ENCODE measurements at regions not wholly inside any gene's neighbourhood (a gene's known extent, or its start where the extent isn't known, plus 50 kb on each side); places are given as distances from the start of the nearest gene placed in this dataset.

GRCh38 chr7:116423499-116423898 lies 76.0 kb upstream of the CAV2 start:
- Histone ChIP-seq H3K4me3 (no peak overlapping the region), H2AFZ (no peak overlapping the region), H3K79me2 (replicated peaks; ENCODE audit: insufficient read depth) (no peaks in the 10 kb centered on the region), H3K9me2 (ENCODE audit: insufficient read depth) (no peaks in the 10 kb centered on the region), H4K20me1 (replicated peaks; ENCODE audit: insufficient read depth) (no peaks in the 10 kb centered on the region), H3K4me1 (ENCODE audit: insufficient read depth) (peaks cover 16% of the 10 kb centered on the region), H3K36me3 (ENCODE audit: insufficient read depth) (no peaks in the 10 kb centered on the region), H3K4me2 (no peak overlapping the region), H3K27ac (ENCODE audit: low read depth) (no peak overlapping the region), H3F3A (replicated peaks; ENCODE audit: low read depth) (no peaks in the 10 kb centered on the region), H3K27me3 (ENCODE audit: insufficient read depth) (no peaks in the 10 kb centered on the region)
- ATAC-seq (no peak), DNase-seq (ENCODE audit: low spot score) (no peak)
- Mint-ChIP-seq H3K4me3 (no peak overlapping the region), H3K4me1 (peaks cover 12% of the 10 kb centered on the region; the same call in 2 of the 3 replicates), H3K27me3 (ENCODE audit: insufficient read depth, low read depth, poor library complexity) (peaks cover 4% of the 10 kb centered on the region), H3K27ac (no peak overlapping the region), H3K36me3 (ENCODE audit: low read depth) (no peaks in the 10 kb centered on the region), H3K9me3 (no peaks in the 10 kb centered on the region)
- TF ChIP-seq NANOG (IDR thresholded peaks at IDR 0.05; ENCODE audit: borderline replicate concordance) (no peak), CREB1 (CRISPR knock-in tag; IDR thresholded peaks at IDR 0.05; ENCODE audit: low read depth) (no peak), REST (IDR thresholded peaks at IDR 0.05; ENCODE audit: unreplicated experiment) (no peak), EZH2phosphoT487 (IDR thresholded peaks at IDR 0.05; ENCODE audit: unreplicated experiment) (no peak), CTCF (conservative IDR thresholded peaks at IDR 0.05; ENCODE audit: low read depth in 2 of 2) (no peak), JUNB (IDR thresholded peaks at IDR 0.05; ENCODE audit: unreplicated experiment) (no peak), ZNF331 (CRISPR knock-in tag; IDR thresholded peaks at IDR 0.05; ENCODE audit: low read depth) (no peak), ZNF114 (CRISPR knock-in tag; IDR thresholded peaks at IDR 0.05) (no peak), STAT1 (IDR thresholded peaks at IDR 0.05; ENCODE audit: unreplicated experiment) (no peak), EZH2 (IDR thresholded peaks at IDR 0.05; ENCODE audit: low read depth, unreplicated experiment) (no peak), POLR2AphosphoS5 (IDR thresholded peaks at IDR 0.05; ENCODE audit: low read depth) (no peak)
- TF ChIP-seq, protein P1, sequence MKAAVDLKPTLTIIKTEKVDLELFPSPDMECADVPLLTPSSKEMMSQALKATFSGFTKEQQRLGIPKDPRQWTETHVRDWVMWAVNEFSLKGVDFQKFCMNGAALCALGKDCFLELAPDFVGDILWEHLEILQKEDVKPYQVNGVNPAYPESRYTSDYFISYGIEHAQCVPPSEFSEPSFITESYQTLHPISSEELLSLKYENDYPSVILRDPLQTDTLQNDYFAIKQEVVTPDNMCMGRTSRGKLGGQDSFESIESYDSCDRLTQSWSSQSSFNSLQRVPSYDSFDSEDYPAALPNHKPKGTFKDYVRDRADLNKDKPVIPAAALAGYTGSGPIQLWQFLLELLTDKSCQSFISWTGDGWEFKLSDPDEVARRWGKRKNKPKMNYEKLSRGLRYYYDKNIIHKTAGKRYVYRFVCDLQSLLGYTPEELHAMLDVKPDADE (IDR thresholded peaks at IDR 0.05): no peak
- TF ChIP-seq, protein P2, sequence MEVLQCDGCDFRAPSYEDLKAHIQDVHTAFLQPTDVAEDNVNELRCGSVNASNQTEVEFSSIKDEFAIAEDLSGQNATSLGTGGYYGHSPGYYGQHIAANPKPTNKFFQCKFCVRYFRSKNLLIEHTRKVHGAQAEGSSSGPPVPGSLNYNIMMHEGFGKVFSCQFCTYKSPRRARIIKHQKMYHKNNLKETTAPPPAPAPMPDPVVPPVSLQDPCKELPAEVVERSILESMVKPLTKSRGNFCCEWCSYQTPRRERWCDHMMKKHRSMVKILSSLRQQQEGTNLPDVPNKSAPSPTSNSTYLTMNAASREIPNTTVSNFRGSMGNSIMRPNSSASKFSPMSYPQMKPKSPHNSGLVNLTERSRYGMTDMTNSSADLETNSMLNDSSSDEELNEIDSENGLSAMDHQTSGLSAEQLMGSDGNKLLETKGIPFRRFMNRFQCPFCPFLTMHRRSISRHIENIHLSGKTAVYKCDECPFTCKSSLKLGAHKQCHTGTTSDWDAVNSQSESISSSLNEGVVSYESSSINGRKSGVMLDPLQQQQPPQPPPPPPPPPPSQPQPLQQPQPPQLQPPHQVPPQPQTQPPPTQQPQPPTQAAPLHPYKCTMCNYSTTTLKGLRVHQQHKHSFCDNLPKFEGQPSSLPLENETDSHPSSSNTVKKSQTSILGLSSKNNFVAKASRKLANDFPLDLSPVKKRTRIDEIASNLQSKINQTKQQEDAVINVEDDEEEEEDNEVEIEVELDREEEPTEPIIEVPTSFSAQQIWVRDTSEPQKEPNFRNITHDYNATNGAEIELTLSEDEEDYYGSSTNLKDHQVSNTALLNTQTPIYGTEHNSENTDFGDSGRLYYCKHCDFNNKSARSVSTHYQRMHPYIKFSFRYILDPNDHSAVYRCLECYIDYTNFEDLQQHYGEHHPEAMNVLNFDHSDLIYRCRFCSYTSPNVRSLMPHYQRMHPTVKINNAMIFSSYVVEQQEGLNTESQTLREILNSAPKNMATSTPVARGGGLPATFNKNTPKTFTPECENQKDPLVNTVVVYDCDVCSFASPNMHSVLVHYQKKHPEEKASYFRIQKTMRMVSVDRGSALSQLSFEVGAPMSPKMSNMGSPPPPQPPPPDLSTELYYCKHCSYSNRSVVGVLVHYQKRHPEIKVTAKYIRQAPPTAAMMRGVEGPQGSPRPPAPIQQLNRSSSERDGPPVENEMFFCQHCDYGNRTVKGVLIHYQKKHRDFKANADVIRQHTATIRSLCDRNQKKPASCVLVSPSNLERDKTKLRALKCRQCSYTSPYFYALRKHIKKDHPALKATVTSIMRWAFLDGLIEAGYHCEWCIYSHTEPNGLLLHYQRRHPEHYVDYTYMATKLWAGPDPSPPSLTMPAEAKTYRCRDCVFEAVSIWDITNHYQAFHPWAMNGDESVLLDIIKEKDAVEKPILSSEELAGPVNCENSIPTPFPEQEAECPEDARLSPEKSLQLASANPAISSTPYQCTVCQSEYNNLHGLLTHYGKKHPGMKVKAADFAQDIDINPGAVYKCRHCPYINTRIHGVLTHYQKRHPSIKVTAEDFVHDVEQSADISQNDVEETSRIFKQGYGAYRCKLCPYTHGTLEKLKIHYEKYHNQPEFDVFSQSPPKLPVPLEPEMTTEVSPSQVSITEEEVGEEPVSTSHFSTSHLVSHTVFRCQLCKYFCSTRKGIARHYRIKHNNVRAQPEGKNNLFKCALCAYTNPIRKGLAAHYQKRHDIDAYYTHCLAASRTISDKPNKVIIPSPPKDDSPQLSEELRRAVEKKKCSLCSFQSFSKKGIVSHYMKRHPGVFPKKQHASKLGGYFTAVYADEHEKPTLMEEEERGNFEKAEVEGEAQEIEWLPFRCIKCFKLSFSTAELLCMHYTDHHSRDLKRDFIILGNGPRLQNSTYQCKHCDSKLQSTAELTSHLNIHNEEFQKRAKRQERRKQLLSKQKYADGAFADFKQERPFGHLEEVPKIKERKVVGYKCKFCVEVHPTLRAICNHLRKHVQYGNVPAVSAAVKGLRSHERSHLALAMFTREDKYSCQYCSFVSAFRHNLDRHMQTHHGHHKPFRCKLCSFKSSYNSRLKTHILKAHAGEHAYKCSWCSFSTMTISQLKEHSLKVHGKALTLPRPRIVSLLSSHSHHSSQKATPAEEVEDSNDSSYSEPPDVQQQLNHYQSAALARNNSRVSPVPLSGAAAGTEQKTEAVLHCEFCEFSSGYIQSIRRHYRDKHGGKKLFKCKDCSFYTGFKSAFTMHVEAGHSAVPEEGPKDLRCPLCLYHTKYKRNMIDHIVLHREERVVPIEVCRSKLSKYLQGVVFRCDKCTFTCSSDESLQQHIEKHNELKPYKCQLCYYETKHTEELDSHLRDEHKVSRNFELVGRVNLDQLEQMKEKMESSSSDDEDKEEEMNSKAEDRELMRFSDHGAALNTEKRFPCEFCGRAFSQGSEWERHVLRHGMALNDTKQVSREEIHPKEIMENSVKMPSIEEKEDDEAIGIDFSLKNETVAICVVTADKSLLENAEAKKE (CRISPR knock-in tag; IDR thresholded peaks at IDR 0.05): no peak

Data from GM23338 (cell line).